ENCODE measurements at regions not wholly inside any gene's neighbourhood (a gene's known extent, or its start where the extent isn't known, plus 50 kb on each side); places are given as distances from the start of the nearest gene placed in this dataset.
A peak's percentile ranks its signal among the peaks of the same experiment; 100 is the strongest.
"Not testable (repeated sequence)": the region's sequence is repeated elsewhere in the genome, so short reads cannot be mapped to it uniquely, and the experiment has no call there.

- no peak for DNase-seq
These were observed 130.2 kb upstream of the HMGA2 start for GRCh38 chr12:65694130-65694529.

DNA sequence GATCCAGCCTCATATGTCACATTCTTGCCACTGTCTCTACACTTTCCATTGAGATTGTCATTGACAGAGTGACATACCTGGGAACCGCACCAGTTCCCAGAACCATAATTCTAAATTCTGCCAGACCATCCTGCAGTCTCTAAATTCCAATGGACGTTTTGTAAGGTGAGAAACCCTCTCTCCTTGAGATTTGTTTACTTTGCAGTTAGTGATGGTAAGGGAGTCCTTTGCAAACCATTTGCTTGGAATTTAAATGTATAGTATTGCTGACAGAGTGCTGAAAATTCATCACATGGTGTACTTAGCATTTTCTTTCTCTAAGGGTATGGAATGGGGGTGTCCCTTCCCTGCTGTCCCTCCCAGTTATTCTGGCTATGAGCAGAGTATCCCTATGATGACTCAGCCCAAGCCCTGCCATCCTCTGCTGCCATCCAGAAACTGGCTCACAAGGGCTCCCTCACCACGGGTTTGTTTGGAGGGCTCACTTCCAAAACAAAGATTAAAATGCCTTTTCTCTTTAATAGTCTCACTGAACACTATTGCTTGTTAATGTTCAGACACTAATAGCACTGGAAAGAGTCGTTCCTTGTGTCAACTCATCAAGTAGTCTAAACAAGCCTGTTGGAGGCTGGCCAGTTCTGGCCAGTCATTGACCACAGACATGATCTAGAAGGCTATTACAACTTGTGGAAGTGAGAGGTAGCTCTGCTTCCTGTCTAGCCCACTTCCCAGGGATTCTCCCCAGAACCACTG, 129.0 kb upstream of the HMGA2 start:
- DNase-seq = no peak

DNA sequence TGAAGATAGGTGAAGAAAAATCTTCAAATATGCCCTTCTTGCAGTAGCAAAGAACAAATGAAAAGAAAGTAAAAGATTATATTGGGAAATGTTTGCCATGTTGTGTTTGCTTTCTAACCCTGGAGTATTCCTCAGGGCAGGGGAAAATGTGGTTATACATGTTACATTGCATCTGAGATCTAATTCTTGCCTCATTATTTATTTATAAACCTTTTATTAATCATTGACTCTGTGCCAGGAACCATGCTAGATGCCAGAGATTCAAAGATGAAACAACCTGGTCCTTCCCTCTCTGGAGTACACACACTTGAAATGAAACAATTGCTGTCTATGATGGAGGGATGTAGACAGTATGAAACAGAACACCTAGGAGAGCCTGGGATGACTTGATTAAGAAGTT, 128.1 kb upstream of the HMGA2 start:
- DNase-seq = no peak

DNA sequence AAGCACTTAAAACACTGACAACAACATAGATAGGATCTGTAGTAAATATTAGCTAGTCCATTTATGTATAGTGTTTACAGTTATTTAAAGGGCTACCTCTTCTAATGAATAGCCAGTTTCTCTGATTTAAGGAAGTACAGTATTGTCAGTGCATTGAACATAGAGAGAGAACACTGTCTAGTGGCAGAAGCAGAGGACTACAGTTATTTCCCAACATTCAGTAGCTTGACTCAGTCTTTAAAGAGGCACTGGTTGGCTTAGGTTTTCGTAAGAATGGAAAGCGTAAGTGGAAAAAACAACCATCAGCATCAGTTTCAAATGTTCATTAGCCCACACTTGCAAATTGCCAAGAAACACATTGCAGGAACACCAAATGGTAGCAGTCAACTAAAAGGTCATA, 125.0 kb upstream of the HMGA2 start:
- no peak for DNase-seq

DNA sequence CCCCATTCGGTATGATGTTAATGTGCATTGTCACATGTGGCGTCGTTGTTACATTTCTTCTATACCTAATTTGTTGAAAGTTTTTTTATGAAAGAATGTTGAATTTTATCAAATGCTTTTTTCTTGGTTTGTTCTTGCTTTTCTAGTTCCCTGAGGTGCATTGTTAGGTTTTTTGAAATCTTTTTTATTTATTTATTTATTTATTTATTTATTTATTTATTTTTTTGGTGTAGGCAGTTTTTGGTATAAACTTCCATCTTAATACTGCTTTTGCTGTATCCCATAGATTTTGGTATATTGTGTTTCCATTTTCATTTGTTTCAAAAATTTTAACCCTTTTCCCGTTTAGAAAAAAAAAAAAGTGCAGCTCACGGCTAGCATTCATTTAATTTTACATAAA, 121.1 kb upstream of the HMGA2 start:
- DNase-seq = no peak

DNA sequence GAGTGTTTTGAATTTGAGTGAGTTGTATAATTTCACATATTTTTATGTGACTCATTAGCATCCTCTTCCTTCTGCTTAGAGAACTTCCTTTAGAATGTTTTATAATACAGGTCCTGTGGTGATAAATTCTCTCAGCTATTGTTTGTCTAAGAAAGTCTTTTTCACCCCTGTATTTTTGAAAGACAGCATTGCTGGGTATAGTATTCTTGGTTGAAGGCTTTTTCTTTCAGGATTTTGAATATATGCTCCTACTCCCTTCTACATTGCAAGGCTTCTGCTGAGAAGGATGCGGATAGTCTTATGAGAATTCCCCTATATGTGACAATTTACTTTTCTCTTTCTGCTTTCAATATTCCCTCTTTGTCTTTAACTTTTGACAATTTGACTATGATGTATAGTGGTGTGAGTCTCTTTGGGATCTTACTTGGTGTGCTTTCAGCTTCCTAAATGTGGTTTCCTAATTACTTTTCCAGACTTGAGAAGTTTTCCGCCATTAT, 118.9 kb upstream of the HMGA2 start:
- DNase-seq = no peak

GRCh38 chr12:65707051-65707450, 117.2 kb upstream of the HMGA2 start:
- no peak for DNase-seq

GRCh38 chr12:65712260-65713004, 111.9 kb upstream of the HMGA2 start:
- DNase-seq = no peak

GRCh38 chr12:65715961-65716360, 108.3 kb upstream of the HMGA2 start:
- no peak for DNase-seq

DNA sequence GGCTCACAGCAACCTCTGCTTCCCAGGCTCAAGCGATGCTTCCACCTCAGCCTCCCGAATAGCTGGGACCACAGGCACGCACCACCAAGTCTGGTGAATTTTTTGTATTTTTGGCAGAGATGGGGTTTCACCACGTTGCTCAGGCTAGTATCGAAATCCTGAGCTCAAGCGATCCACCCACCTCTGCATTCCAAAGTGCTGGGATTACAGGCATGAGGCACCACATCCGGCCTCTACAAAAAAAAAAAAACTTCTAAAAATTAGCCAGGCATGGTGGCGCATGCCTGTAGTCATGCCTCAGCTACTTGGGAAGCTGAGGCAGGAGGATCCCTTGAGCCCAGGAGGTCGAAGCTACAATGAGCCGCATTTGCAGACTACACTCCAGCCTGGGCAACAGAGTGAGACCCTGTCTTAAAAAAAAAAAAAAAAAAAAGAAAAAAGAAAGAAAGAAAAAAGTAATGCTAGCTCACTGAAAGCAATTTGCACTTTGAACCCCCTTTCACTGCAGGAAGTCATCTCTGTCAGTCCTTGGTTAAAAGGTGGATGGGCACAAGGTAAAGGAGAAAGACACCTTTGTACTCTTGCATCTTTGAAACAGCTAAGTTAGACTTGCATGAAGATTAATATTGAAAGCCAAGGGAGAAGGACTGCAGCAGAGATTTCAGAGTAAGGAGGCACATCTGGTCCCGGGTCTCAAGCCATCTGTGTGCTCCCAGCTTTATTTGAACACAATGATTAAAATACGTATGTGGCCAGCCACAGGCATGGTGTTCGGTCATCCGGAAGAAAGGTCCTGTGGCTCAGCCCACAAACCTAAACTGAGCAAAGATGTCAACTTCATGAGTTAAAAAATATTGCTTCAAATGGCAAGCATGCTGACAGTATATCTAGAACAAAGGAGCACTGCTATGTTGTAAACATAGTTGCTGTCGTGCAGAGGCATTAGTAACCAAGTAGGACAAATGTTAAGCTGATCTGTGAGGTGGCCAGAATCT, 103.8 kb upstream of the HMGA2 start:
- no peak for DNase-seq

GRCh38 chr12:65721541-65722190, 102.6 kb upstream of the HMGA2 start:
- DNase-seq = no peak

DNA sequence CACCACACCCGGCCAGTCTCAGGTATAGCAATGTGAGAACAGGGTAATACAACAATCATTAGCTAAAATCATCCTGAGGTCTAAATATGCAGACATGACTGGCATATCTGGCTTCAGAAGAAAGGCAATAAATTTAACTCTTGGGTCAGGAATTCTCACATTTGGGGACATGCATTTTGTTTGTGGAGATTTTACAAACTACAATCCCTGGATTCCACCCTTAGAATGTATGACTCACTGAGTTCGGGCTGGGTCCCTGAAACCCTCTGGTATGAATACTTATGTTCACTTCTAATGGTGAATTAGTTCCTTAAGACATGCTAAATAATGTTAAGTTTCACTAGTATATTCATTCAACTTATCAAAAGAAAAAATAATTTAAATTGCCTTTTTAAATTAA, 98.9 kb upstream of the HMGA2 start:
- DNase-seq = no peak

GRCh38 chr12:65728455-65728847, 95.8 kb upstream of the HMGA2 start:
- DNase-seq = no peak

GRCh38 chr12:65728848-65729793, 95.2 kb upstream of the HMGA2 start:
- DNase-seq = no peak

DNA sequence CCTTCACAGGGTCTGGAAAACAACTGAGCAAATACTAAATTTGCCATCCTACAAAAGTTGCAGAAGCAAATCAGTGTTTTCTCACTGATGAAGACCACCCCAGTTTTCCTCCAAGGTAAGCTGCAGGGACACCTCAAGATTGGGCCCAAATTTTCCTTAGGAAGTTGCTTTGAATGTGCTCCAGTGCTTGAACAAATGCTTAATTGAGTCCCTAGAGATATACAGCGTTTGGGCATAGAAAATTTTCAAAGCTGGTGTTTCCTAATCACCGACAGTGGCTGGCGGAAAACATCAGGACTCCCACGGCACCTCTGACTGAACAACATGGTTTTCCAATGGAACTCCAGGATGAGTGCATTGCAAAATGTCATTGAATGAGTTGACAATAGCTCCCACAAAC, 92.5 kb upstream of the HMGA2 start:
- no peak for DNase-seq

DNA sequence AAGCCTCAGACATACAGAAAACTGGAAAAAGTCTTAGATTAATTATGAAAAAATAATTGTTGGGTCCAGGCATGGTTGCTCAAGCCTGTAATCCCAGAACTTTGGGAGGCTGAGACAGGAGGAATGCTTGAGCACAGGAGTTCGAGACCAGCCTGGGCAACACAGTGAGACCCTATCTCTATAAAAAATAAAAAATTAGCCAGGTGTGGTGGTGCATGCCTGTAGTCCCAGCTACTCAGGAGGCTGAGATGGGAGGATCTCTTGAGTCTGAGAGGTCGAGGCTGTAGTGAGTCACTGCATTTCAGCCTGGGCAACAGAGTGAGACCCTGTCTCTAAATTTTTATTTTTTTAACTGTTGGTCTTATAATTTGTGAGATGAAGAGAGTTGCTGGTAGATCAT, 90.6 kb upstream of the HMGA2 start:
- DNase-seq = not testable (repeated sequence)

GRCh38 chr12:65734226-65734625, 90.1 kb upstream of the HMGA2 start:
- DNase-seq = no peak

GRCh38 chr12:65739606-65740005, 84.7 kb upstream of the HMGA2 start:
- no peak for DNase-seq

DNA sequence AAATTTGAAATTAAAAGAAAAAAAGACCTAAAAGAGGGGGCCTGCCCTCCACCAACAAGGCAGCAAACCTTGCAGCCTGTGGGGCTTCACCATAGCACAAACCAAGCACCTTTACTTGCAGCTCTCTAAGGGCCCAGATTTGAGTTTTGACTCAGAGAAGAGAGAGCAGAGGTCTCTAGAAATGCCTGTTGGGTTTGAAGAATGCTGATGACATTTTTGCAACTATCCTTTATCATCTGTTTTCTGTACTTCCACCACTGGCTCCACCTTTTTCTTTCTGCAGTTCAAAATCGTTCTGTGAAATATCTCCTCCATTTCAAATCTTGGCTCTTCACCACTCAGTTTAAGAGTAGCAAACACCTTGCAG, 83.8 kb upstream of the HMGA2 start:
- no peak for DNase-seq

GRCh38 chr12:65740873-65741600, 83.2 kb upstream of the HMGA2 start:
- peak; percentile 9 for DNase-seq

DNA sequence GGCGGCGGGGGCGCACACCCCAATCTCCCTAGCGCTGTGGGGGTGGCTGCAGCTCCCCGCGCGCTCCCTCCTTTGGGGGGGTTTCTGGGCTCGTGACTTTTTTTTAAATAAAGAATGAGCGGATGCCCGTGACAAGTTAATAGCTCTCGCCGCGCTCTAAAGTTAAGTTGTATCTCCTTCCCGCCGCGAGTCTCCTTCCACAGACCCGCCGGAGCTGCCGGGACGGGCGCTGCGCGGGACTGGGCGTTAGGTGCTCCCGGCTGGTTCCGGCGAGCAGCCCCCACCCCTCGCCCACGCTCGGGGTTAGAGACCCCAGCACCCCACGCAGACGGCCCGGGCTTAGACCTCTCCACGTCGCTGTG, 82.6 kb upstream of the HMGA2 start:
- no peak for DNase-seq
